Osteoblast (primary cell): ENCODE measurements at regions not wholly inside any gene's neighbourhood (a gene's known extent, or its start where the extent isn't known, plus 50 kb on each side); places are given as distances from the start of the nearest gene placed in this dataset.

ENCODE experiments used
- DNase-seq: peaks from one replicate; pipeline ENCODE4 v3.0.0; 2011; ENCODE audit warnings: low spot score, mixed read lengths; ENCODE audit not compliant: insufficient read length; ENCODE audit errors: missing footprints
- H2AFZ ChIP-seq: 2 replicates; pipeline ENCODE4 v1.6.0; 2011; ENCODE audit warnings: mild to moderate bottlenecking, low read length
- H3K27ac ChIP-seq: 2 replicates; pipeline ENCODE4 v1.5.1; 2011; ENCODE audit warnings: mild to moderate bottlenecking, low read depth, low read length, moderate library complexity
- H3K27me3 ChIP-seq: 2 replicates; pipeline ENCODE4 v1.6.0; 2012; ENCODE audit warnings: mild to moderate bottlenecking, control low read depth, inconsistent platforms, low read length, moderate library complexity; ENCODE audit not compliant: insufficient read depth
- H3K36me3 ChIP-seq: 2 replicates; pipeline ENCODE4 v1.5.1; 2011; ENCODE audit warnings: mild to moderate bottlenecking, low read length, control low read depth, moderate library complexity; ENCODE audit not compliant: insufficient read depth
- H3K4me1 ChIP-seq: 2 replicates; pipeline ENCODE4 v1.5.1; 2011; ENCODE audit warnings: mild to moderate bottlenecking, low read length, control low read depth, moderate library complexity; ENCODE audit not compliant: insufficient read depth
- H3K4me2 ChIP-seq: 2 replicates; pipeline ENCODE4 v1.6.0; 2011; ENCODE audit warnings: mild to moderate bottlenecking, low read length; ENCODE audit not compliant: insufficient read depth
- H3K4me3 ChIP-seq: fragments of 200-600 bp; sonication (generic); 3 replicates; pipeline ENCODE4 v1.5.1; 2012; ENCODE audit warnings: mild to moderate bottlenecking, low read length, inconsistent platforms; ENCODE audit not compliant: insufficient read depth
- H3K79me2 ChIP-seq: 2 replicates; pipeline ENCODE4 v1.6.0; 2012; ENCODE audit warnings: mild to moderate bottlenecking, low read length, control low read depth, inconsistent platforms; ENCODE audit not compliant: insufficient read depth
- H3K9me3 ChIP-seq: 2 replicates; pipeline ENCODE4 v1.5.1; 2011; ENCODE audit warnings: low read depth, low read length, control low read depth
- H4K20me1 ChIP-seq: 2 replicates; pipeline ENCODE4 v1.6.0; 2012; ENCODE audit warnings: mild to moderate bottlenecking, low read length, control low read depth; ENCODE audit not compliant: insufficient read depth
- CTCF ChIP-seq: IDR thresholded peaks from 2 replicates; pipeline ENCODE4 v1.5.1; 2011; ENCODE audit warnings: mild to moderate bottlenecking, low read depth, low read length, moderate library complexity; ENCODE audit errors: extremely low read depth

DNA sequence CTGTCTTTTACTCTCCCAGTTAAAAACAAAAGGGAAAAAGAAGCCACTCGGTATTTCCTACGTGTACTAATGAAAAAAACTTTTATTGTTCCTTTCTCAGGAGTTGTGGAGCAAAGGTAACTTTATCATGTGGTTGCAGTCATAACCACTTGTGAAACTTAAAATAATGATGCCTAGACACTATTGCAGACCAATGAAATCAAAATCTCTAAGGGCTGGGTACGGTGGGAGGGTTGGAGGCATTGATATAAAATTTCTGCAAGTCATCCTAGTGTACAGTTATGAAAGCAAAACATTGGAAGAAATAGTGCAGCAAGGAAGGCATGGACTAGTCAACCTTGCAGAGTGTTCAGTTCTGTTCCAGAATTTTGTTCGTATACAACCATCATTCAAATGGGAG, 808.8 kb downstream of the TUSC7 start:
- no peaks in the 10 kb centered on the region for H4K20me1 ChIP-seq
- no peaks in the 10 kb centered on the region for H3K79me2 ChIP-seq
- no peak for TF ChIP-seq CTCF
- no peaks in the 10 kb centered on the region for H3K36me3 ChIP-seq
- no peak overlapping the region for H3K4me2 ChIP-seq
- H3K9me3 ChIP-seq = no peaks in the 10 kb centered on the region
- no peaks in the 10 kb centered on the region for H3K27me3 ChIP-seq
- H3K4me3 ChIP-seq = no peak overlapping the region
- H3K27ac ChIP-seq = no peak overlapping the region
- no peaks in the 10 kb centered on the region for H3K4me1 ChIP-seq
- no peak for DNase-seq
- no peak overlapping the region for H2AFZ ChIP-seq

- no peak for TF ChIP-seq CTCF
- no peaks in the 10 kb centered on the region for H4K20me1 ChIP-seq
These were observed 810.2 kb downstream of the TUSC7 start for GRCh38 chr3:117519776-117520175.

DNA sequence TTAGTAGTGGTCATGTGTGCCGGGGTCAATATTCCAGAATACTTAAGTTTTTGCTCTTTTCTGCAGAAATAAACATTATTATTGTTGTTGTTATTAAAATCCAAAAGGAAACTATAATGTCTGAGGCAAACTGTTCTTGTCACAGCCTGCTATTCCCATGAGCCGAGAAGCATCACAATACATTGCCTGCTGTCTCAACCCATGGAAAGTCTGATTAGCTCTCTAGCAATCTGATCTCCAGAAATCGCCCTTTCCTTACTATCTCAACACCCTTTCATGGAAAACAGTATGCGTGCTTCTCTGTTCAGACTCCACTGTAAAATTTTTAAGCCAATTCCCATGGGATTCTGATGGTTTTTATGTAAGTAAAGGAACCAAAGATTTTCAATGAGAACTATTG, 811.0 kb downstream of the TUSC7 start:
- Histone ChIP-seq H3K4me2 (no peak overlapping the region), H3K4me1 (peaks cover 5% of the 10 kb centered on the region), H3K9me3 (no peaks in the 10 kb centered on the region), H3K4me3 (no peak overlapping the region), H3K27me3 (no peaks in the 10 kb centered on the region), H3K79me2 (no peaks in the 10 kb centered on the region), H4K20me1 (no peaks in the 10 kb centered on the region), H2AFZ (no peak overlapping the region), H3K27ac (no peak overlapping the region), H3K36me3 (no peaks in the 10 kb centered on the region)
- TF ChIP-seq CTCF = no peak
- no peak for DNase-seq

More at GRCh38 chr3:117519776-117520175, 810.2 kb downstream of the TUSC7 start:
- H3K79me2 ChIP-seq = no peaks in the 10 kb centered on the region
- no peaks in the 10 kb centered on the region for H3K36me3 ChIP-seq
- no peak overlapping the region for H3K4me3 ChIP-seq
- no peak overlapping the region for H3K27ac ChIP-seq
- H3K9me3 ChIP-seq = no peaks in the 10 kb centered on the region
- no peak overlapping the region for H3K4me2 ChIP-seq
- H2AFZ ChIP-seq = no peak overlapping the region
- H3K27me3 ChIP-seq = no peaks in the 10 kb centered on the region
- peaks cover 1% of the 10 kb centered on the region for H3K4me1 ChIP-seq
- no peak for DNase-seq

GRCh38 chr3:117523418-117523817, 813.8 kb downstream of the TUSC7 start:
- Histone ChIP-seq H3K4me3 (no peak overlapping the region), H3K9me3 (no peaks in the 10 kb centered on the region), H3K27ac (no peak overlapping the region), H3K27me3 (no peaks in the 10 kb centered on the region), H3K79me2 (no peaks in the 10 kb centered on the region), H3K36me3 (no peaks in the 10 kb centered on the region), H3K4me2 (no peak overlapping the region), H4K20me1 (no peaks in the 10 kb centered on the region), H2AFZ (no peak overlapping the region), H3K4me1 (peaks cover 5% of the 10 kb centered on the region)
- TF ChIP-seq CTCF = no peak
- no peak for DNase-seq
